SK-N-MC (cell line): ENCODE measurements at regions not wholly inside any gene's neighbourhood (a gene's known extent, or its start where the extent isn't known, plus 50 kb on each side); places are given as distances from the start of the nearest gene placed in this dataset.

Experiments
- EZH2 ChIP-seq: fragments of 200-600 bp; sonication (generic); IDR thresholded peaks from one replicate; pipeline ENCODE4 v1.6.1; 2017; ENCODE audit warnings: antibody characterized with exemption
- FOXP2 ChIP-seq: optimal IDR thresholded peaks from 2 replicates; pipeline ENCODE3; 2011; ENCODE audit warnings: mild to moderate bottlenecking, moderate library complexity; ENCODE audit not compliant: insufficient read depth; ENCODE audit errors: extremely low read length, control extremely low read depth
- POLR2AphosphoS5 ChIP-seq: IDR thresholded peaks from 2 replicates; pipeline ENCODE4 v1.6.1; 2012; ENCODE audit warnings: mild to moderate bottlenecking, low read depth, low read length, borderline replicate concordance

DNA sequence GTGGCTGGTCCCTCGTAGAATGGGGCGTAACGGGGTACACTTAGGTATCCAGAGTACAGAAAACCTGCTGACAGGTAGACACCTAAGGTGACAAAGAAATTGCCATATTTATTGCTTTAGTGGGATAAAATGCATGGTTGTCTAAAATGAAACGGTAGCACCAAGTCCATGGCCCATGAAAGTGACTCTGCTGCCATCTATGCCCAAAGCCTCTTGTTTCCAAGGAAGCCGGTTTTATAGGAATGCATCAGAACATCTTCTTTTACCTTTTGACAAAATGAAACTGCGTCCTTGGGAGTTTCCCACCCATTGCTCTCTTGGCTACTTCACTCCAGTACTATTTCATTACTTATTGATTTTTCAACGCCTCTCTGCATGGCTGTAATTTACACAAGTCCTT is 151.3 kb upstream of the ZFHX3 start:
- TF ChIP-seq EZH2 (no peak), POLR2AphosphoS5 (no peak), FOXP2 (no peak)
